ENCODE measurements at regions not wholly inside any gene's neighbourhood (a gene's known extent, or its start where the extent isn't known, plus 50 kb on each side); places are given as distances from the start of the nearest gene placed in this dataset.

DNA sequence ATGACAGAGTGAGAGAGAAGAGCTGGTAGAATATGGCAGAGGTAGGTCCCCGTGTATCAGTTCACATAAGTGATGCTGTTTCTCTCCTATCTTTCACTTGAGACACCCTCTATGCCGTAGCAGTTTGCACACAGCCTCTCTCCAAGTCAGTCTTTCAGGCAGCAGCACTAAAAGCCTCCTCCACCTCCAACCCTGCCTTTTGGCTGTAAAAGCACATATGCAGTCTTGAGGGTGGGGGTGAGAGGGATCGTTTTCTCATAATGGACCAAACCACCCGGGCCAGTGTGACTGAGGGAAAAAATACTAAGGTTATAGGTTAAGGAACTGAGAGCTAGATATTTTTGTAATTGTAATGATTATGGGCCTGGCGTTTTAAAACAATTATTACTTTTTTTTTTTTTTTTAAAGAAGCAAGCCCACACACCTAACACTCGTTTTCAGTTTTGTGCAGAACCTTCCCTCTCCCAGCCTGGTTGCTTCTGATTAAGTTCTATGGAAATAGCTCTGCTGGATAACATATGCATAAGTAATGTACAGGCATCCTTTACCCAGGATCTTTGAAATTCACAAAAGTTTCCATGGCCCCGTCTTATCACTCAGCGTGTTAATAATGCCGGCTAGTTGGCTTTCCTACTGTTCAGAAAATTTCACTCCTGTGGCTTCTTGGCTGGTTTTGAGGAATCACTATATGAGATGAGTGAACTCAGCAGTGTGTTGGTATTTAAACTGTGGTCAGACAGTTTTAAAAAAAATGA is 112.2 kb upstream of the MEIS1 start:
- TF ChIP-seq, protein P1, sequence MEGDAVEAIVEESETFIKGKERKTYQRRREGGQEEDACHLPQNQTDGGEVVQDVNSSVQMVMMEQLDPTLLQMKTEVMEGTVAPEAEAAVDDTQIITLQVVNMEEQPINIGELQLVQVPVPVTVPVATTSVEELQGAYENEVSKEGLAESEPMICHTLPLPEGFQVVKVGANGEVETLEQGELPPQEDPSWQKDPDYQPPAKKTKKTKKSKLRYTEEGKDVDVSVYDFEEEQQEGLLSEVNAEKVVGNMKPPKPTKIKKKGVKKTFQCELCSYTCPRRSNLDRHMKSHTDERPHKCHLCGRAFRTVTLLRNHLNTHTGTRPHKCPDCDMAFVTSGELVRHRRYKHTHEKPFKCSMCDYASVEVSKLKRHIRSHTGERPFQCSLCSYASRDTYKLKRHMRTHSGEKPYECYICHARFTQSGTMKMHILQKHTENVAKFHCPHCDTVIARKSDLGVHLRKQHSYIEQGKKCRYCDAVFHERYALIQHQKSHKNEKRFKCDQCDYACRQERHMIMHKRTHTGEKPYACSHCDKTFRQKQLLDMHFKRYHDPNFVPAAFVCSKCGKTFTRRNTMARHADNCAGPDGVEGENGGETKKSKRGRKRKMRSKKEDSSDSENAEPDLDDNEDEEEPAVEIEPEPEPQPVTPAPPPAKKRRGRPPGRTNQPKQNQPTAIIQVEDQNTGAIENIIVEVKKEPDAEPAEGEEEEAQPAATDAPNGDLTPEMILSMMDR (IDR thresholded peaks at IDR 0.05; ENCODE audit: low read length, missing control alignments), result no peak
- H3K4me3 ChIP-seq (replicated peaks; ENCODE audit: low read depth, low read length), result no peak overlapping the region
- DNase-seq (ENCODE audit: low read depth), result no peak

DNA sequence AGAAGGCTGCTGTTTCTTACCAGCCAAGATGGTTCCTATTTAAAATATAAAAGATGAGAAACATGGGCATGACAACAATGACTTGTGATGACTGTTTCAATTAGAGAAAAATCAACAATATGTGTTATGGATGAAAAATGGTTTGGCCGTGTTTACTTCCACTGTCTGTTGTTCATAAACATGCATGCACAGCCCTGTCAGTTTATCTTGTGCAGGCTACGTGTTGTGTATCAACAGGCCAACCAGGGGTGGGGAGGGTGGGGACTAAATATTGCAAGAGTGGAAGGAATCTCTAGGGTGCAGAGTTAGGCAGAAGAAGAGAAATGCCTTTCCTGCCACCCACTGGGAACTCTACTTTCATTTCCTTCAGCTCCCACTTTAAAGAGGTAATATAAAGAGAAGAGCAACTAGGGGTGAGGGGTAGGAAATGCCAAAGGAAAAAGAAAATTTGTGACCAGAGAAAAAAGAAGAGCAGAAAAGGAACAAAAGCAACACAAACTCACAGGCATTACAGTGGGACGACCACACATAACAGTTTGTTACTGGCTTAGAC is 116.8 kb upstream of the MEIS1 start:
- H3K4me3 ChIP-seq (replicated peaks; ENCODE audit: low read depth, low read length), result no peak overlapping the region
- TF ChIP-seq, protein P1 (IDR thresholded peaks at IDR 0.05; ENCODE audit: low read length, missing control alignments), result no peak
- DNase-seq (ENCODE audit: low read depth), result no peak

DNA sequence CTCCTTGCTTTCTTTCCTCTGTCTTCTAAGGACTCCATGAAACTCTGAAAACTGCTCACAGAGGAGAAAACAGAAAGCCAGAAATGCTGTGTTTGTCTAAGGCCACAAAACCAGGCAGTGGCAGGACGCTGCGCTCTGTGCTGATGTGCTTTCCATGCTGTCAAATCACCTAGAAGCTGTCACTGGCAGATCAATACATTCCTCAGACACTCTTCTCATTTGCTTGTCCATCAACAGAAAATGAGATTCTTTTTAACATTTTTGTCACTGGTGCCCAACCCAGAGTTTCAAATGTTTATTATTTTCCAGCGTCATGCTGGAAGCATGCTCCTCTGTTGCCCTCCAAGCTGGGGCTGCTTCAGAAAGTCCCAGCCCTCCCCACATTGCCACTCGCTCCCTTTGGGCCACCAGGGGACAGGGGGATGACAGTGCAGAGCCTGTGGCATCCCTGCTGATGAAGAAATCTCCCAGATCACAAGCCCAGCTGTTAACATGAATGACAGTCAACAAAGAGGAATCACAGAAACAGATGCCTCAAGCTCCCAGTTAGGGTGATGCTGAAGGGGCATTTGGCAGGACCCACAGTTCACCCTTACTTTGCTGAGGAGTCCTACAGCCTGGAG is 117.5 kb upstream of the MEIS1 start:
- TF ChIP-seq, protein P1 (IDR thresholded peaks at IDR 0.05; ENCODE audit: low read length, missing control alignments), result no peak
- no peak overlapping the region for H3K4me3 ChIP-seq (replicated peaks; ENCODE audit: low read depth, low read length)
- DNase-seq (ENCODE audit: low read depth), result no peak

DNA sequence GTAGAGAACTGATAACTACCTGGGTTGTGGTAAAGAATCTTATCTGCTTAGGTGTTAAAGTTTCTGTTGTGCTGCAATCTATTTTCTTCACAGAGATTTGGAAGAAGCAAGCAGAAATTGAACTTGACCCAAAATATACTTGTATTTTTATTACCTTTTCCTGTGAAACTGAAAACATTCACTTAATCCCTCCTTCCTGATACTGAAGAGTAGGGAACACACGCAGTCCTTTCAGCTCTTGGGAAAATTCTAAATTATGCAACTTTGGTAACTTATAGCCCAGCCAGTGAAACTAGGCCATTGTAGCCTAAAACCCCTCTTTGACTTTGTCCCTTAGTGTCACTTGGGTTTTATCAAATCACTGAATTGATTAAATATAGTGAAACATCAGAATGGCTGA is 128.4 kb upstream of the MEIS1 start:
- no peak overlapping the region for H3K4me3 ChIP-seq (replicated peaks; ENCODE audit: low read depth, low read length)
- no peak for DNase-seq (ENCODE audit: low read depth)
- TF ChIP-seq, protein P1 (IDR thresholded peaks at IDR 0.05; ENCODE audit: low read length, missing control alignments), result no peak

DNA sequence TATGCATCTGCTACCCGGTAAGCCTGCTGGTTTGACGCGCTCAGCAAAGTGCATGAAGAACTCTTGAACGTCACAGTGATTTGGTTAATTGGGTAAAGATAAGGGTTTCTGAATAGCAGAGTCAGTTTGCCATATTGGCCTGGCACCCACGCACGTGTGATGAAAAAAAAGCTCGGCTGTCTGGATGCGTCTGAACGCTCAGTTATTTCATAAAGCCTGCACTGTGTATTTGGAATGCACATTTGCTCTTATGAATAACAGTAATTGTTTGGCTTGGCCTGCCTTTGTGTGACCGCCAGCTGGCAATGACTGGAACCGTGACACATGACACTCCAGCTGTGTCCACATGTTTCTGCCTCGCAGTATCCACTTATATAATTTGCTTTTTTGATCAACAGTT is 129.2 kb upstream of the MEIS1 start:
- TF ChIP-seq, protein P1 (IDR thresholded peaks at IDR 0.05; ENCODE audit: low read length, missing control alignments), result no peak
- DNase-seq (ENCODE audit: low read depth), result peak; percentile 4
- no peak overlapping the region for H3K4me3 ChIP-seq (replicated peaks; ENCODE audit: low read depth, low read length)

DNA sequence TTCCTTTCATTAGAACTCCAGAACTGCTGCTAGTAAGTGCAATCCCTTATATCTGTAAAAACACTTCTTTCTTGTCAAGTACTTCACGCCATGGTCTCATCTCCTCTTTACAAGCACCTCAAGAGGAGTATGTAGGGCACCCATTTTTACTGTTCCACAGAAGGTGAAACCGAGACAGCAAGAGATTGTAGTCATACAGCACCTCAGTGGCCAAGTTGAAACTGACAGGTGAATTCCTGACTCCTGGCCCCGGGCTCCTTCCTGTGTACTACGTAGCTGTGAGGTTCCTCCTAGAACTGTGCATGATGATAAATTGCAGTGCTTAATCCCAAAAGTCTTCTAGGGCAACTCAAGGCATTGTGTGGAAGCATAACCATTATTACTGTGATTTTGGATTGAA is 131.5 kb upstream of the MEIS1 start:
- DNase-seq (ENCODE audit: low read depth), result no peak
- TF ChIP-seq, protein P1 (IDR thresholded peaks at IDR 0.05; ENCODE audit: low read length, missing control alignments), result no peak
- no peak overlapping the region for H3K4me3 ChIP-seq (replicated peaks; ENCODE audit: low read depth, low read length)

Data from fibroblast of pulmonary artery (primary cell).